H9 (cell line): ENCODE measurements at regions not wholly inside any gene's neighbourhood (a gene's known extent, or its start where the extent isn't known, plus 50 kb on each side); places are given as distances from the start of the nearest gene placed in this dataset.

Source experiments
- DNase-seq: peaks from one replicate; pipeline ENCODE4 v3.0.0-alpha.2; 2017
- H2AFZ ChIP-seq: one replicate; pipeline ENCODE4 v1.6.1; 2013; ENCODE audit warnings: mild to moderate bottlenecking, low read length, control low read depth, moderate library complexity
- H2AK5ac ChIP-seq: 2 replicates; pipeline ENCODE4 v1.6.1; 2013; ENCODE audit warnings: low read length, control low read depth, mixed read lengths; ENCODE audit not compliant: insufficient read length
- H2BK120ac ChIP-seq: one replicate; pipeline ENCODE4 v1.6.1; 2013; ENCODE audit warnings: low read depth, mild to moderate bottlenecking, low read length, control low read depth, inconsistent platforms; ENCODE audit not compliant: poor library complexity, severe bottlenecking
- H2BK12ac ChIP-seq: 2 replicates; pipeline ENCODE4 v1.6.1; 2013; ENCODE audit warnings: low read length, control low read depth, mixed read lengths, low read depth; ENCODE audit not compliant: insufficient read length
- H2BK15ac ChIP-seq: 2 replicates; pipeline ENCODE4 v1.6.1; 2013; ENCODE audit warnings: low read depth, low read length, control low read depth
- H2BK20ac ChIP-seq: one replicate; pipeline ENCODE4 v1.6.1; 2013; ENCODE audit warnings: low read depth, mild to moderate bottlenecking, low read length, control low read depth, inconsistent platforms; ENCODE audit not compliant: poor library complexity, severe bottlenecking
- H2BK5ac ChIP-seq: 2 replicates; pipeline ENCODE4 v1.6.1; 2013; ENCODE audit warnings: low read length, control low read depth, mixed read lengths; ENCODE audit not compliant: insufficient read length
- H3K14ac ChIP-seq: 2 replicates; pipeline ENCODE4 v1.6.1; 2013; ENCODE audit warnings: low read length, control low read depth; ENCODE audit not compliant: insufficient read depth
- H3K18ac ChIP-seq: 2 replicates; pipeline ENCODE4 v1.6.1; 2013; ENCODE audit warnings: low read depth, mild to moderate bottlenecking, mixed read lengths, low read length, control low read depth; ENCODE audit not compliant: insufficient read length
- H3K23ac ChIP-seq: 2 replicates; pipeline ENCODE4 v1.6.1; 2013; ENCODE audit warnings: low read length, control low read depth, mixed read lengths, low read depth; ENCODE audit not compliant: insufficient read length
- H3K23me2 ChIP-seq: 2 replicates; pipeline ENCODE4 v1.6.1; 2013; ENCODE audit warnings: low read depth, mild to moderate bottlenecking, mixed read lengths, low read length, control low read depth; ENCODE audit not compliant: insufficient read length, poor library complexity, severe bottlenecking
- H3K27ac ChIP-seq: 2 replicates; pipeline ENCODE4 v1.5.1; 2013; ENCODE audit warnings: low read length, control low read depth, mixed read lengths, low read depth; ENCODE audit not compliant: insufficient read length
- H3K27me3 ChIP-seq: 2 replicates; pipeline ENCODE4 v1.6.1; 2013; ENCODE audit warnings: low read length, control low read depth, inconsistent platforms; ENCODE audit not compliant: insufficient read depth
- H3K4ac ChIP-seq: 2 replicates; pipeline ENCODE4 v1.6.1; 2013; ENCODE audit warnings: low read depth, mild to moderate bottlenecking, control low read depth, inconsistent platforms, low read length, moderate library complexity
- H3K4me1 ChIP-seq: 2 replicates; pipeline ENCODE4 v1.6.1; 2013; ENCODE audit warnings: low read length, control low read depth, inconsistent platforms; ENCODE audit not compliant: insufficient read depth
- H3K4me2 ChIP-seq: 2 replicates; pipeline ENCODE4 v1.6.1; 2013; ENCODE audit warnings: low read length, control low read depth, mixed read lengths; ENCODE audit not compliant: insufficient read length, insufficient read depth
- H3K56ac ChIP-seq: 2 replicates; pipeline ENCODE4 v1.6.1; 2013; ENCODE audit warnings: low read depth, mild to moderate bottlenecking, mixed read lengths, low read length, control low read depth; ENCODE audit not compliant: insufficient read length
- H3K79me1 ChIP-seq: 2 replicates; pipeline ENCODE4 v1.6.1; 2013; ENCODE audit warnings: low read depth, mild to moderate bottlenecking, moderate library complexity, low read length, control low read depth, inconsistent platforms; ENCODE audit not compliant: insufficient read depth, poor library complexity, severe bottlenecking
- H3K79me2 ChIP-seq: 2 replicates; pipeline ENCODE4 v1.6.1; 2013; ENCODE audit warnings: low read length, control low read depth, inconsistent platforms; ENCODE audit not compliant: insufficient read depth
- H3K9ac ChIP-seq: 2 replicates; pipeline ENCODE4 v1.6.1; 2013; ENCODE audit warnings: low read length, control low read depth, mixed read lengths; ENCODE audit not compliant: insufficient read length; ENCODE audit errors: extremely low read depth
- H3K9me3 ChIP-seq: one replicate; pipeline ENCODE4 v1.6.1; 2013; ENCODE audit warnings: low read depth, low read length, inconsistent platforms; ENCODE audit not compliant: control insufficient read depth
- H3T11ph ChIP-seq: one replicate; pipeline ENCODE4 v1.6.1; 2013; ENCODE audit warnings: mild to moderate bottlenecking, low read length, control low read depth, inconsistent platforms
- H4K20me1 ChIP-seq: one replicate; pipeline ENCODE4 v1.6.1; 2013; ENCODE audit not compliant: control insufficient read depth, insufficient read length, insufficient read depth
- H4K5ac ChIP-seq: 2 replicates; pipeline ENCODE4 v1.6.1; 2013; ENCODE audit warnings: low read depth, mild to moderate bottlenecking, mixed read lengths, low read length, control low read depth; ENCODE audit not compliant: insufficient read length
- H4K8ac ChIP-seq: replicated peaks from 2 replicates; pipeline ENCODE4 v1.6.1; 2013; ENCODE audit warnings: low read length, control low read depth, mixed read lengths, low read depth; ENCODE audit not compliant: insufficient read length
- H4K91ac ChIP-seq: 2 replicates; pipeline ENCODE4 v1.6.1; 2013; ENCODE audit warnings: low read depth, mild to moderate bottlenecking, moderate library complexity, mixed read lengths, low read length, control low read depth; ENCODE audit not compliant: insufficient read length
- H3K27ac Mint-ChIP-seq, 3 experiments: 2 replicates in 2 of 3; 3 replicates in 1 of 3; pipeline ENCODE4 v1.8.0; 2020 to 2021; ENCODE audit warnings: mixed read lengths in 3 of 3, mild to moderate bottlenecking in 1 of 3, moderate library complexity in 1 of 3
- H3K27me3 Mint-ChIP-seq: 2 replicates; pipeline ENCODE4 v1.8.0; 2021; ENCODE audit warnings: low read depth, mild to moderate bottlenecking, moderate library complexity, mixed read lengths
- H3K36me3 Mint-ChIP-seq, 3 experiments: 2 replicates in 2 of 3; 3 replicates in 1 of 3; pipeline ENCODE4 v1.8.0; 2020 to 2021; ENCODE audit warnings: low read depth in 3 of 3, mixed read lengths in 3 of 3; ENCODE audit not compliant: insufficient read depth in 1 of 3
- H3K4me1 Mint-ChIP-seq, 2 experiments: 2 replicates each; pipeline ENCODE4 v1.8.0; 2020; ENCODE audit warnings: mixed read lengths in 2 of 2
- H3K4me3 Mint-ChIP-seq, 2 experiments: 2 replicates in 1 of 2; 3 replicates in 1 of 2; pipeline ENCODE4 v1.8.0; 2020 to 2021; ENCODE audit warnings: mild to moderate bottlenecking in 2 of 2, mixed read lengths in 2 of 2, moderate library complexity in 1 of 2
- H3K9me3 Mint-ChIP-seq, 2 experiments: 2 replicates in 1 of 2; 3 replicates in 1 of 2; pipeline ENCODE4 v1.8.0; 2020; ENCODE audit warnings: mild to moderate bottlenecking in 2 of 2, mixed read lengths in 2 of 2, moderate library complexity in 1 of 2
- WGBS: extraction: QIAGEN DNeasy Blood & Tissue Kit; methylation state at CpG from one replicate; pipeline ENCODE4 v1.1.7; 2013; ENCODE audit warnings: missing lambda C conversion rate, low lambda C conversion rate, mixed read lengths; ENCODE audit not compliant: insufficient read length; ENCODE audit errors: extremely low coverage; 5-methylcytosine and 5-hydroxymethylcytosine counted together
- TF ChIP-seq, protein P1 (sequence below): fragments of 200-600 bp; sonication (generic); conservative IDR thresholded peaks from 3 replicates; pipeline ENCODE4 v1.8.0; 2021; ENCODE audit warnings: antibody characterized with exemption, mild to moderate bottlenecking

- Histone ChIP-seq H4K91ac (no peak overlapping the region), H2BK120ac (no peak overlapping the region), H2BK15ac (no peak overlapping the region), H3K4me2 (no peak overlapping the region), H4K20me1 (no peaks in the 10 kb centered on the region), H3K4me1 (no peaks in the 10 kb centered on the region), H3K79me2 (no peaks in the 10 kb centered on the region), H2BK20ac (no peak overlapping the region), H3K4ac (no peak overlapping the region), H3K18ac (no peak overlapping the region), H4K5ac (no peak overlapping the region), H3K27ac (no peak overlapping the region), H2BK5ac (no peak overlapping the region), H3K27me3 (no peaks in the 10 kb centered on the region), H3K9me3 (no peaks in the 10 kb centered on the region), H2AK5ac (no peak overlapping the region), H3K79me1 (no peaks in the 10 kb centered on the region), H3K9ac (no peak overlapping the region), H3T11ph (no peak overlapping the region), H3K23me2 (no peaks in the 10 kb centered on the region), H2BK12ac (no peak overlapping the region), H3K56ac (no peak overlapping the region), H2AFZ (no peak overlapping the region), H4K8ac (no peak overlapping the region), H3K23ac (no peak overlapping the region), H3K14ac (no peak overlapping the region)
- Mint-ChIP-seq H3K36me3 (no peaks in the 10 kb centered on the region; a peak in 1 of 7 replicates), H3K27ac (no peak overlapping the region), H3K4me1 (peaks cover 8 to 12% of the 10 kb centered on the region in 2 experiments; a peak in 3 of 4 replicates), H3K9me3 (peaks cover 0 to 3% of the 10 kb centered on the region in 2 experiments; a peak in 1 of 5 replicates), H3K4me3 (no peak overlapping the region), H3K27me3 (peaks cover 2% of the 10 kb centered on the region; the same call in 1 of the 2 replicates)
- WGBS = no CpG with 5 or more reads among the region's 10 CpGs
- DNase-seq = no peak
- TF ChIP-seq, protein P1, sequence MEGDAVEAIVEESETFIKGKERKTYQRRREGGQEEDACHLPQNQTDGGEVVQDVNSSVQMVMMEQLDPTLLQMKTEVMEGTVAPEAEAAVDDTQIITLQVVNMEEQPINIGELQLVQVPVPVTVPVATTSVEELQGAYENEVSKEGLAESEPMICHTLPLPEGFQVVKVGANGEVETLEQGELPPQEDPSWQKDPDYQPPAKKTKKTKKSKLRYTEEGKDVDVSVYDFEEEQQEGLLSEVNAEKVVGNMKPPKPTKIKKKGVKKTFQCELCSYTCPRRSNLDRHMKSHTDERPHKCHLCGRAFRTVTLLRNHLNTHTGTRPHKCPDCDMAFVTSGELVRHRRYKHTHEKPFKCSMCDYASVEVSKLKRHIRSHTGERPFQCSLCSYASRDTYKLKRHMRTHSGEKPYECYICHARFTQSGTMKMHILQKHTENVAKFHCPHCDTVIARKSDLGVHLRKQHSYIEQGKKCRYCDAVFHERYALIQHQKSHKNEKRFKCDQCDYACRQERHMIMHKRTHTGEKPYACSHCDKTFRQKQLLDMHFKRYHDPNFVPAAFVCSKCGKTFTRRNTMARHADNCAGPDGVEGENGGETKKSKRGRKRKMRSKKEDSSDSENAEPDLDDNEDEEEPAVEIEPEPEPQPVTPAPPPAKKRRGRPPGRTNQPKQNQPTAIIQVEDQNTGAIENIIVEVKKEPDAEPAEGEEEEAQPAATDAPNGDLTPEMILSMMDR = no peak
These were observed 338.7 kb upstream of the ARID1B start for GRCh38 chr6:156438350-156438923.
